ENCODE measurements at regions not wholly inside any gene's neighbourhood (a gene's known extent, or its start where the extent isn't known, plus 50 kb on each side); places are given as distances from the start of the nearest gene placed in this dataset.
A peak's percentile ranks its signal among the peaks of the same experiment; 100 is the strongest.

DNA sequence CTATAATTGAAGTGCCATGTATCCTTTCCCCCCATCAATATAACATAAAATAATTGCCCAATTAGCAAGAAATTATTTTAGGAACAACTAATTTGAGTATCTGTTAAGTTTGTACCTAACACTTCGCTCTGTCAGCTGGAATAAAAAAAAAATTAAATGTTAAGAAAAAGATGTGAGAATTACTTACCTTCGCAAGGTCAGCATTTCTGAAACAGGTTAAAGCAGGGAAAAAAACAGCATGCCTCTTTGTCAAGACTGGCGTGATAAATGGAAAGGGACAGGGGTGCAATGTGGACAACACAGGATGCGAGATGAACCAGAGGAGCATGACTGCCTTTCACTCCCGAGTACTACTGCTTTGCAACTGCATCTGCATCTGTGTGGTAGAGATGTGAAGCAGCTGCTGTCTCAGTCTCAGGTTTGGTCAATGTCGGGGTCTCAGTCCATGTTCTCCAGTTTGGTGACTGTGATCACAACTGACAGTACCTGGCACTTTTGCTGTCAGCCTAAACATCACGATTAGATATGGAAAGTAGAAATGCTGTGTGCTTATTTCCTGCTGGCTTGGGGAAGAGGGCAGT lies 565.4 kb upstream of the LRRTM1 start:
- Histone ChIP-seq H3K27ac (ENCODE audit: insufficient read depth, low read length) (no peak overlapping the region), H3K9me3 (ENCODE audit: control insufficient read depth, insufficient read depth, low read depth, low read length) (no peaks in the 10 kb centered on the region), H3K27me3 (ENCODE audit: control insufficient read depth, insufficient read depth, low read length) (no peaks in the 10 kb centered on the region), H3K4me2 (ENCODE audit: extremely low read depth, insufficient read depth, low read length) (no peak overlapping the region), H4K20me1 (ENCODE audit: control insufficient read depth, extremely low read depth, insufficient read depth, low read length) (no peaks in the 10 kb centered on the region), H3K9ac (ENCODE audit: insufficient read depth, low read length) (no peak overlapping the region), H3K4me1 (ENCODE audit: control insufficient read depth, extremely low read depth, insufficient read depth, low read length) (no peaks in the 10 kb centered on the region), H3K4me3 (replicated peaks in 1 of 4; ENCODE audit: control extremely low read depth in 1 of 4, insufficient read depth in 1 of 4, low read depth in 3 of 4, low read length in 4 of 4) (no peak overlapping the region), H2AFZ (ENCODE audit: low read length) (no peak overlapping the region), H3K79me2 (ENCODE audit: control insufficient read depth, insufficient read depth, low read length) (no peaks in the 10 kb centered on the region), H3K36me3 (ENCODE audit: control insufficient read depth, insufficient read depth, low read length) (no peaks in the 10 kb centered on the region)
- DNase-seq (ENCODE audit: low read depth in 2 of 2): no peak
- no peak for TF ChIP-seq EZH2 (IDR thresholded peaks at IDR 0.05; ENCODE audit: low read length, missing control alignments)
- TF ChIP-seq CTCF (conservative IDR thresholded peaks at IDR 0.05 in 1 of 2, IDR thresholded peaks at IDR 0.05 in 1 of 2; ENCODE audit: low read depth in 1 of 2, low read length in 2 of 2): no peak

- H4K20me1 ChIP-seq (ENCODE audit: control insufficient read depth, extremely low read depth, insufficient read depth, low read length): no peaks in the 10 kb centered on the region
- H3K9ac ChIP-seq (ENCODE audit: insufficient read depth, low read length): no peak overlapping the region
- DNase-seq (ENCODE audit: low read depth in 2 of 2): no peak
- no peak overlapping the region for H3K4me3 ChIP-seq (replicated peaks in 1 of 4; ENCODE audit: control extremely low read depth in 1 of 4, insufficient read depth in 1 of 4, low read depth in 3 of 4, low read length in 4 of 4)
- no peak overlapping the region for H3K27ac ChIP-seq (ENCODE audit: insufficient read depth, low read length)
- H3K27me3 ChIP-seq (ENCODE audit: control insufficient read depth, insufficient read depth, low read length): no peaks in the 10 kb centered on the region
- H3K4me1 ChIP-seq (ENCODE audit: control insufficient read depth, extremely low read depth, insufficient read depth, low read length): no peaks in the 10 kb centered on the region
- no peaks in the 10 kb centered on the region for H3K79me2 ChIP-seq (ENCODE audit: control insufficient read depth, insufficient read depth, low read length)
- no peaks in the 10 kb centered on the region for H3K9me3 ChIP-seq (ENCODE audit: control insufficient read depth, insufficient read depth, low read depth, low read length)
- no peak overlapping the region for H3K4me2 ChIP-seq (ENCODE audit: extremely low read depth, insufficient read depth, low read length)
- no peak for TF ChIP-seq CTCF (conservative IDR thresholded peaks at IDR 0.05 in 1 of 2, IDR thresholded peaks at IDR 0.05 in 1 of 2; ENCODE audit: low read depth in 1 of 2, low read length in 2 of 2)
- H3K36me3 ChIP-seq (ENCODE audit: control insufficient read depth, insufficient read depth, low read length): no peaks in the 10 kb centered on the region
- no peak overlapping the region for H2AFZ ChIP-seq (ENCODE audit: low read length)
Measured at GRCh38 chr2:80863147-80863714, 558.7 kb upstream of the LRRTM1 start.

GRCh38 chr2:80858965-80859364 lies 554.4 kb upstream of the LRRTM1 start:
- H4K20me1 ChIP-seq (ENCODE audit: control insufficient read depth, extremely low read depth, insufficient read depth, low read length): no peaks in the 10 kb centered on the region
- H3K79me2 ChIP-seq (ENCODE audit: control insufficient read depth, insufficient read depth, low read length): no peaks in the 10 kb centered on the region
- no peak overlapping the region for H3K4me3 ChIP-seq (replicated peaks in 1 of 4; ENCODE audit: control extremely low read depth in 1 of 4, insufficient read depth in 1 of 4, low read depth in 3 of 4, low read length in 4 of 4)
- H3K4me1 ChIP-seq (ENCODE audit: control insufficient read depth, extremely low read depth, insufficient read depth, low read length): no peaks in the 10 kb centered on the region
- H3K9me3 ChIP-seq (ENCODE audit: control insufficient read depth, insufficient read depth, low read depth, low read length): no peaks in the 10 kb centered on the region
- no peak overlapping the region for H3K27ac ChIP-seq (ENCODE audit: insufficient read depth, low read length)
- peak in 1 of 2 donors; percentile 30 for DNase-seq (ENCODE audit: low read depth in 2 of 2)
- no peak overlapping the region for H3K4me2 ChIP-seq (ENCODE audit: extremely low read depth, insufficient read depth, low read length)
- no peak for TF ChIP-seq EZH2 (IDR thresholded peaks at IDR 0.05; ENCODE audit: low read length, missing control alignments)
- no peak for TF ChIP-seq CTCF (conservative IDR thresholded peaks at IDR 0.05 in 1 of 2, IDR thresholded peaks at IDR 0.05 in 1 of 2; ENCODE audit: low read depth in 1 of 2, low read length in 2 of 2)
- no peak overlapping the region for H3K9ac ChIP-seq (ENCODE audit: insufficient read depth, low read length)
- no peak overlapping the region for H2AFZ ChIP-seq (ENCODE audit: low read length)
- H3K27me3 ChIP-seq (ENCODE audit: control insufficient read depth, insufficient read depth, low read length): no peaks in the 10 kb centered on the region
- no peaks in the 10 kb centered on the region for H3K36me3 ChIP-seq (ENCODE audit: control insufficient read depth, insufficient read depth, low read length)

Data from fibroblast of lung (primary cell).